Epithelial cell of proximal tubule (primary cell): ENCODE measurements at regions not wholly inside any gene's neighbourhood (a gene's known extent, or its start where the extent isn't known, plus 50 kb on each side); places are given as distances from the start of the nearest gene placed in this dataset.

Experiments
- DNase-seq: peaks from one replicate; pipeline ENCODE4 v3.0.0-alpha.2; 2011; ENCODE audit warnings: low read depth
- H3K4me3 ChIP-seq: 2 replicates; pipeline ENCODE4 v1.5.1; 2011; ENCODE audit warnings: low read depth, mild to moderate bottlenecking, low read length
- CTCF ChIP-seq: conservative IDR thresholded peaks from 2 replicates; pipeline ENCODE4 v1.5.1; 2012; ENCODE audit warnings: low read depth, mild to moderate bottlenecking, low read length

GRCh38 chr14:100988011-100988410 is 84.5 kb upstream of the RTL1 start:
- H3K4me3 ChIP-seq, result no peak overlapping the region
- no peak for TF ChIP-seq CTCF
- DNase-seq, result peak; percentile 44

GRCh38 chr14:100988411-100988900 is 84.9 kb upstream of the RTL1 start:
- no peak overlapping the region for H3K4me3 ChIP-seq
- no peak for TF ChIP-seq CTCF
- DNase-seq, result peak; percentile 93

GRCh38 chr14:100988956-100989355 is 85.4 kb upstream of the RTL1 start:
- DNase-seq, result no peak
- no peak overlapping the region for H3K4me3 ChIP-seq
- no peak for TF ChIP-seq CTCF

- H3K4me3 ChIP-seq, result no peak overlapping the region
- no peak for DNase-seq
- no peak for TF ChIP-seq CTCF
Observed at GRCh38 chr14:100989924-100990323, 86.4 kb upstream of the RTL1 start.

- no peak overlapping the region for H3K4me3 ChIP-seq
- no peak for DNase-seq
- TF ChIP-seq CTCF, result no peak
Observed at GRCh38 chr14:100994082-100994481, 90.6 kb upstream of the RTL1 start.

- TF ChIP-seq CTCF, result no peak
- no peak for DNase-seq
- H3K4me3 ChIP-seq, result no peak overlapping the region
Observed at GRCh38 chr14:100994756-100995330, 91.3 kb upstream of the RTL1 start.

- TF ChIP-seq CTCF, result no peak
- no peak overlapping the region for H3K4me3 ChIP-seq
- DNase-seq, result no peak
Observed at GRCh38 chr14:101000711-101001250, 97.3 kb upstream of the RTL1 start.
